GM12874 (cell line): ENCODE measurements at regions not wholly inside any gene's neighbourhood (a gene's known extent, or its start where the extent isn't known, plus 50 kb on each side); places are given as distances from the start of the nearest gene placed in this dataset.

ENCODE experiments used
- TF ChIP-seq, protein P1 (sequence below): IDR thresholded peaks from 2 replicates; pipeline ENCODE4 v1.5.1; 2011; ENCODE audit warnings: low read depth, mild to moderate bottlenecking, control low read depth, low read length, moderate library complexity; ENCODE audit not compliant: insufficient read depth

DNA sequence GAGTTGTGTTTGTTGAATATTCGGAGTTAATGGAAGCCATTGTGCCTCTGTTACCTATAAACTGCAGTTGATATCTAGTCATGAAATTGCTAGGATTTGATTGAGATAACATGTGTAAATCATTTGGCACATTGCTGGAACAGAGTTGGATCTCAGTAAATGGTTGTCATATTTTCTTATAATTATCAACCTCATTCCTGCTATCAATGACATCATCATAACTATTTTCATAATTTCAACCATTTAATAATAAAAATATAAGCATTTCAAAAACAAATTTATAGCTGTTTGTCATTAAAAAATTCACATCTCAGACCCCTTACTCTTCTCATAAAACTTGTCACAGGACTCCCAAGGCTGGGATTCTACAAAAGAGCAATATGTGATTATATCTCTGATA, 133.4 kb downstream of the PTGER3 start:
- TF ChIP-seq, protein P1, sequence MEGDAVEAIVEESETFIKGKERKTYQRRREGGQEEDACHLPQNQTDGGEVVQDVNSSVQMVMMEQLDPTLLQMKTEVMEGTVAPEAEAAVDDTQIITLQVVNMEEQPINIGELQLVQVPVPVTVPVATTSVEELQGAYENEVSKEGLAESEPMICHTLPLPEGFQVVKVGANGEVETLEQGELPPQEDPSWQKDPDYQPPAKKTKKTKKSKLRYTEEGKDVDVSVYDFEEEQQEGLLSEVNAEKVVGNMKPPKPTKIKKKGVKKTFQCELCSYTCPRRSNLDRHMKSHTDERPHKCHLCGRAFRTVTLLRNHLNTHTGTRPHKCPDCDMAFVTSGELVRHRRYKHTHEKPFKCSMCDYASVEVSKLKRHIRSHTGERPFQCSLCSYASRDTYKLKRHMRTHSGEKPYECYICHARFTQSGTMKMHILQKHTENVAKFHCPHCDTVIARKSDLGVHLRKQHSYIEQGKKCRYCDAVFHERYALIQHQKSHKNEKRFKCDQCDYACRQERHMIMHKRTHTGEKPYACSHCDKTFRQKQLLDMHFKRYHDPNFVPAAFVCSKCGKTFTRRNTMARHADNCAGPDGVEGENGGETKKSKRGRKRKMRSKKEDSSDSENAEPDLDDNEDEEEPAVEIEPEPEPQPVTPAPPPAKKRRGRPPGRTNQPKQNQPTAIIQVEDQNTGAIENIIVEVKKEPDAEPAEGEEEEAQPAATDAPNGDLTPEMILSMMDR, result no peak

DNA sequence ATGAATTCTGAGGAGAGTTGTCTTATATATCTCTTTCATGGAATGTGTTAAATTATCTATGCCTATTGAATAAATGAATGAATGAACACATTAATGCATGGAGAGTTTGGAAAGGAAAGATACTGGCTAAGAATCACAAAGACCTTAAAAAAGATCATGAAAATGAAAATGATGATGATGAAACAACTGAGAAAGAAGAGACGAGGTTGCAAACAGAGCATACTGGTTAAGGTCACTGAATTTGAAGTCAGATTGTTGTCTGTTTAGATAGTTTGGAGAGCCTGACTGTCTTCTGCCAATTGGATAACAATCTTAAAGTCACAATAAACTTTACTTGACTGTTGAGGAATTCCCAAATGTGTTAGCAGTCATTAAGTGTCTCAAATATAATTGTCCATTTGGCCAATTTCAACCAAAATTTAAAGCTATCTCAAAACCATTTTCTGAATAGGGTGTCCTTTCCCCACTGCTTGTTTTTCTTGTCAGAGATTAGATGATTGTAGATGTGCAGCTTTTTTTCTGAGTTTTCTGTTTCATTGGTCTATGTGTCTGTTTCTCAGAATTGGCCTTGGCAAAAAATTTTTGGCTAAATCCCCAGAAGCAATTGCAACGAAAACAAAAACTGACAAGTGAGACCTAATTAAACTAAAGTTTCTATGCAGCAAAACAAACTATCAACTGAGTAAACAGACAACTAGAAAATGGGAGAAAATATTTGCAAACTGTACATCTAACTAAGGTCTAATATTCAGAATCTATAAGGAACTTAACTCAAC, 132.2 kb downstream of the PTGER3 start:
- TF ChIP-seq, protein P1, result no peak

DNA sequence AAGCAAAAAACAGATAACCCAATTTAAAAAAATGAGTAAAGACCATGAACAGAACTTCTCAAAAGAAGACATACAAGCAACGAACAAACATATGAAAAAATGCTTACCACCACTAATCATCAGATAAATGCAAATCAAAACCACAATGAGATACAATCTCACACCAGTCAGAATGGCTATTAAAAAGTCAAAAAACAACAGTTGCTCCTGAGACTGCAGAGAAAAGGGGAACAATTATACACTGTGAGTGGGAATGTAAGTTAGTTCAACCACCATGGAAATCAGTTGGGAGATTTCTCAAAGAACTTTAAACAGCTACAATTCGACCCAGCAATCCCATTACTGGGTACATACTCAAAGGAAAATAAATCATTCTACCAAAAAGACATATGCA, 131.6 kb downstream of the PTGER3 start:
- TF ChIP-seq, protein P1, result no peak

DNA sequence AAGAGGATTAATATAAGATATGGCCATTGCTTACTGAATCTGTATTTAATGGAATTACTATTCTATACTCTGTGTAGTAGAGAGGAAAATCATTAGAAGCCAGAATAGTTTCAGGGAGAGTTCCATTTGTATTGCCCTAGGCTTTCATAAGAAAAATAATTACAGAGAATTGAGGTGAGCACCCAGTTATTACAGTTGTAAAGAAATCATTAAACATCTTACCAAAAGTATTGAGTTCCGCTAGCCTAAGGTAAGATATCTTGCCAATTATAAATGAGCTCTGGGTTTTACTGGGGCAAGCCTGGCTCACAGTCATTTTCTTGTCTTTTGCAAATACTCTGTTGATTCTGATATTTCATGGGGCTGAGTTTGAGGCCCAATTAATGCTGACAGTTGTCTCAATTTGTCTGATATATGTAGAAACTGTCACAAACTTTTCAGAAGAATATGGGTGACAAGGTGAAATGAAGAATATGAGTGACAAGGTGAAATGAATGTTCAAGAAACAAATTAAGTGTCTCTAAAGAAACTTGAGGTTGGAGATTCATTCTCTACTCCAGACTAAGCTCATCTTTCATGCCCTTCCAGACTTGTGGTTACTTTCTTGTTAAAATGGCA, 127.8 kb downstream of the PTGER3 start:
- TF ChIP-seq, protein P1, result no peak
